Fibroblast of upper back skin (primary cell): ENCODE measurements at regions not wholly inside any gene's neighbourhood (a gene's known extent, or its start where the extent isn't known, plus 50 kb on each side); places are given as distances from the start of the nearest gene placed in this dataset.
A peak's percentile ranks its signal among the peaks of the same experiment; 100 is the strongest.
"Not testable (repeated sequence)": the region's sequence is repeated elsewhere in the genome, so short reads cannot be mapped to it uniquely, and the experiment has no call there.

ENCODE experiments used
- DNase-seq: peaks from one replicate; pipeline ENCODE4 v3.0.0-alpha.2; 2013

- no peak for DNase-seq
Measured at GRCh38 chr7:119643558-119643957, 629.4 kb upstream of the KCND2 start.

DNA sequence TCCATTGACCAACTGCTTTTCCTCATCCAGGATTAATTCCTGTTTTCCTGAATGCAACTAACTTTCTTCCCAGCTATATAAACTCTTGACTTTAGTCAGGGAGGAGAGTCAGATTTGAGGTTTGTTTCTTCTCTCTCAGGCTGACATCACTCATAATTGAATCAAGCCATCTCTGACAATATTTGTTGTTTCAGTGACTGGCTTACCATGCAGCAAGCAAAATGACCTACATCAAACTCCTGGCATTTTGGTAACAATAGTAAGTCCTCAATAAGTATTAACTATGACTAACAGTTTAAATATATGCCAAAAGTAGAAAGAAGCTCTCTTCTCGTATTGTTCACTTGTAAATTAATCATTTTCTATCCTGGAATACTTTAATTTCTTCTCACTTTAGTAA, 625.7 kb upstream of the KCND2 start:
- no peak for DNase-seq

- not testable (repeated sequence) for DNase-seq
Measured at GRCh38 chr7:119648752-119649151, 624.2 kb upstream of the KCND2 start.

- no peak for DNase-seq
Measured at GRCh38 chr7:119660080-119660479, 612.9 kb upstream of the KCND2 start.

GRCh38 chr7:119664601-119665000, 608.4 kb upstream of the KCND2 start:
- peak; percentile 86 for DNase-seq

- DNase-seq, result peak; percentile 9
Measured at GRCh38 chr7:119665796-119666195, 607.2 kb upstream of the KCND2 start.

GRCh38 chr7:119681336-119681735, 591.6 kb upstream of the KCND2 start:
- DNase-seq, result no peak

DNA sequence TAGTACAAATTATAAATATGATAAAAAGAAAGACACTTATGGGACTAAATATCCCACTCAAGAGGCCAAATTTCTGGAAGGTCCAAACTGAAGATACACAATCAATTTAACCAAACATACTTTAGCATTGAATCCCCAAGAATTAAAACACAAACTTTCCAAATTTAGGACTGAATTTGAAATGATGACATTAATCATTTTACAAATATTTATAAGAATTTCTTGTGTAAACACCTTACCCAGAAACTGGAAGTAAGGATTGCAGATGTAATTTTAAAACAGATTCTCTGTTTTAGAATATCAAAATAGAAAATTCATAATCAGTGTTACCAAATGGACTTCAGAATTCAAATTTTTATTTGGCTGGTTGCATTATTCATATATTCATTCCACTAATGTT, 588.2 kb upstream of the KCND2 start:
- no peak for DNase-seq

GRCh38 chr7:119685906-119686305, 587.1 kb upstream of the KCND2 start:
- DNase-seq, result peak; percentile 2

DNA sequence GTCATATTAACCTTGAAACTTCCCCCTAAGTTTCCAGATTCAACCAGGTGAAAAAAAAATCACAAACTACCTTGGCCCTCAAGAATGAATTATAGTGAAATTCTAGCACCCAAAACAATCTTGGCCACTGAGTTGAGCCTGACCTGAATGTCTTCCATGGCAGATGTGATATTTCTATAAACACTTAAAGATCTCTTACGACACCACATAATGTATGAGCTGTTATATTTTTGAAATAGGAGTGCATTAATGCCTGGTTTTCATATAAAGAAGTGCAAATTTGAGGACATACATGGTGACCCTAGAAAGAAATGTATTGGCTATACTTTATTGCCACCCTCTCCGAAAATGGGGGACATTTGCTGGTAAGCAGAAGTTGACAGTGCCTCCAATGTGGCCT, 584.1 kb upstream of the KCND2 start:
- no peak for DNase-seq

DNA sequence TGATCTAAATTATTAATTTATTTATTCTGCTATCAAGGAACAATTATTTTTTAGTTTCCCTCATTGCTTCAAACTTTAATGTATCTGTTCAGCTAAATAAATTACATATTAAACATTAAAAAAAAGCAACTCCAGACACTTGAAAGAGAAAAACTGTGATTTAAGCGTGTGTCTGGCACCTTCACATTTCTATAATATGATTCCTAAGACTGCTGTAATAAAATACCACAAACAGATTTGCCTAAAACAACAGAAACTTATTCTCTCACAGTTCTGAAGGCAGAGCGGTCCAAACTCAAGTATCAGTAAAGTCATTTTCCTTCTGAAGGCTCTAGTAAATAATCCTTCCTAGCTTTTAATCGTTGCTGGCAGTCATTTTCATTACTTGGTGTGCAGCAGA, 580.4 kb upstream of the KCND2 start:
- DNase-seq, result no peak

DNA sequence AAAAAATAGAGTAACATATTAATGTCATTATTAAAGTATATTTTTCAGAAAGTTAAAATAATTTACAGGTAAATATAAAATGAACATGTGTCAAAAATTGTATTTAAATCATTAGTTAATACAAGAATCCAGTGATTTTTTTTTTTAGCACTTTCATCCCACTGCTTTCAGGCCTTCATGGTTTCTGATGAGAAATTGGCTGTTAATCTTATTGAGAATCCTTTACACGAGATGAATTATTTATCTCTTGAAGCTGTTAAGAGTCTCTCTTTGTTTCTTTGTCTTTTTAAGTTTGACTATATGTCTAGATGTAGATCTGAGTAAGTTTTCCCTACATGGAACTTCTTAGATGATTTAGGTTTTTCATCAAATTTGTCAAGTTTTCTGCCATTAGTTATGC, 578.5 kb upstream of the KCND2 start:
- no peak for DNase-seq

DNA sequence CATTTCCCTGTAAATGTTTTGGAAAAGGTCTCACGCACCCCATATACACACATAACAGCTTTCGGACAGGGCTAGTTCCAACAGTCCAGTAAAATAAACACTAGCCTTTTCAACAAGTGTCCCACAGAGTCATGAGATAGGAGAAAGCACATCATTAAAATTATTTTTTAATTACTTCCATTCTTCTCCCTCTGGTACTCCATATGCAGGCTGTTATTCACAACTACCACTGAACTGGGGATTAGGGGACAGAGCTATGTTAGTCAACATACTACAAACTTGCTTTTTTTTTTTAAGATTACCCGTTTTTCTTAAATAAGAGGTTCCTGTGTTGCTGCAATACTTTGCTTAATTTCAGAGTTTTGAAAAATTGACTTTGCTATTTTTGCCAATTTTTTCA, 576.6 kb upstream of the KCND2 start:
- no peak for DNase-seq

DNA sequence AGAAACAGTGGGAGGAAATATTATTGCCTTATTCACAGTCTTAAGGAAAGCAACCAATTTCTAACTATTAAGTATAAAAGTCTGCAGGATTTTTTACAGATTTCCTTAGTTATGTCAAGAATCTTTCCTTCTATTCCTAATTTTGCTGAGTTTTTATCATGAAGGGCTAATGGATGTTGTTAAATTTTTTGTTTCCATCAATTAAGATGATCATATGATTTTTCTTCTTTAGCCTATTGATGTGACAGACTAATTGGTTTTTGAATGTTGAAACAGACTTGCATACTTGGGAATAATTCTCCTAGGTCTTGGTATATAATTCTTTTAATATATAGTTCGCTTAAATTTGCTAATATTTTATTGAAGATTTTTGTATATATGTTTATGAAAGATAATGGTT, 569.1 kb upstream of the KCND2 start:
- DNase-seq, result no peak

DNA sequence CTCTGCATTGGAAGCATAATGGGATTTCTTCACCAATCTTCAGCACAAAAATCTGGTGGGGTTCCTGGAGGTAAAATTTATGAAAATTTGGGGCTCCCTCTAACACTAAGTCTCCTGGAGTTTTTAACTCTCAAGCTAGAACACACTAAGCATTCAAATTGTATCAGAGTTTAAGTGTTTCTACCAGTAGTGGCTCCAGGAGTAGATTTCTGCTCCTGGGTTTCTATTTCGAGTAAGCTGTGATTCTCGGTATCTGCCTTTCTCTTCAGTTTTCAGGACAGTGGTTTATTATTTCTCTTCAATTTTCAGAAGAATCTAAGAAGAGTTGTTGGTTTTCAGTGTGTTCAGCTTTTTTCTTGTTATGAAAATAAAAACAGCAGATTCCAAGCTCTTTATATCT, 566.4 kb upstream of the KCND2 start:
- no peak for DNase-seq

DNA sequence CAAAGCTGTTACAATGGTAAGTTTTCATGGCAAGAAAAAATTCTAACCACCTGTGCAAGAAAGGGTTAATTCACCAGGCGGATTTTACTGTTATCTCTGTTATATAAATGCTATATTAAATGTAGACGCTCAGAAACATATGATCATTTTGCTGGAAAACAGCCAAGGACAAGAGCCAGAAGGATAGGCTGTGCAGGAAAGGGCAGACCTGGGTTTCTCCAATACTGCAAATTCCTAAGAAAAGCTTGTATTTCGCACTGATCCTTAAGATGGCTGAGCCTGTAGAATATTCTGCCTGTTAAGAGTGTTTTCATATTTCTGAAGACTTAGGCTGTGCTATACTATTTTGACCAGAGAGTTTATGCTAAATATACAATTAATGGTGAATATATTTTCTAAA, 564.1 kb upstream of the KCND2 start:
- peak; percentile 9 for DNase-seq

DNA sequence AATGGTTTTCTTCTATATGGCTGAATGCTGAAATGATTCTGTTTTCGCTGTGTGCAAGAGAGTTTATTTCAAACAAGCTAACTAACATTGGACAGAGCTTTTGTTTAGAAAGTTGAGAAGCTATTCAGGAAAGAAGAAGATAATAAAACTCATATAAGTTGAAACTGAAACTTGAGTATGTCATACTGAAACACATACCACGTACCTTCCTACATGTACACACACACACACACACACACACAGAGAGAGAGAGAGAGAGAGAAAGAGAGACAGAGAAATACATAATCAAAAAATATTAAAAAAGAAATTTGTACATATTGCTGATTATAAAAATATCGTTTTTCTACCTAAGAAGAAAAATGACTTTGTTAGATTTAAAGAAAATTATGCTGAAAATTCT, 561.9 kb upstream of the KCND2 start:
- DNase-seq, result no peak

- DNase-seq, result no peak
Measured at GRCh38 chr7:119712886-119713462, 560.0 kb upstream of the KCND2 start.

- no peak for DNase-seq
Measured at GRCh38 chr7:119713606-119714005, 559.4 kb upstream of the KCND2 start.

- peak; percentile 92 for DNase-seq
Measured at GRCh38 chr7:119720541-119720940, 552.4 kb upstream of the KCND2 start.

DNA sequence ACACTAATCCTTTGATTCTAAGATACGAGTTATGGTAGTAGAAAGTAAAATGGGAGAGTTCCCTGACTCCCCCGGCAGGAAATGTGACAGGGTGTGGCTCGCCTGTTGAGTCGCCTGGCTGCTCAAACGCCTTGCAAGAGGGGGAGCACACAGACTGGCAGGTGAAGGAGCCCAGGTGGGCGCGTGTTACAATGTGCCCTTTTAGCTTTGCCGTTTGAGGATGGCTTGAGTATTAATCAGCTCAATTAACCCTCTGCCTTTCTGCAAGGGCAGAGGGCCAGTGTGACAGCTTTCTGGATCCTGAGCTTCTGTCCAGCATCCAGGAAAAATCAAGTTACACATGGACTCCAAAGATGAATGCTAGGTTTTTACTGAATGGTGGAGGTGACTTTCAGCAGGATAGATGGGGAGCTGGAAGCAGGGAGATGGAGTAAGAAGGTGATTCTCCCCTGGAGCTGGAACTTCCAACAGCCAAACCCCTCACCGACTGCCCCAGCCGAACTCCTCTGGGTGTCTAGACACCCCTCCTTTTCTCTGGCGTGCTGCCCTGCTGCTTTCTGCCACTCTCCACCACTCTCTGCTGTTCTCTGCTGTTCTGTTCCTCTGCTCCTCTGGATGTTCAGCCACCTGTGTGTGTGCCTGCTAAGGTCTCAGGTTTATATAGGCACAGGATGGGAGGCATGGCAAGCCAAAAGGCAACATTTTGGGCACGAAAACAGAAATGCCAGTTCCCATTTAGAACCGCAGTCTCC, 548.8 kb upstream of the KCND2 start:
- no peak for DNase-seq

DNA sequence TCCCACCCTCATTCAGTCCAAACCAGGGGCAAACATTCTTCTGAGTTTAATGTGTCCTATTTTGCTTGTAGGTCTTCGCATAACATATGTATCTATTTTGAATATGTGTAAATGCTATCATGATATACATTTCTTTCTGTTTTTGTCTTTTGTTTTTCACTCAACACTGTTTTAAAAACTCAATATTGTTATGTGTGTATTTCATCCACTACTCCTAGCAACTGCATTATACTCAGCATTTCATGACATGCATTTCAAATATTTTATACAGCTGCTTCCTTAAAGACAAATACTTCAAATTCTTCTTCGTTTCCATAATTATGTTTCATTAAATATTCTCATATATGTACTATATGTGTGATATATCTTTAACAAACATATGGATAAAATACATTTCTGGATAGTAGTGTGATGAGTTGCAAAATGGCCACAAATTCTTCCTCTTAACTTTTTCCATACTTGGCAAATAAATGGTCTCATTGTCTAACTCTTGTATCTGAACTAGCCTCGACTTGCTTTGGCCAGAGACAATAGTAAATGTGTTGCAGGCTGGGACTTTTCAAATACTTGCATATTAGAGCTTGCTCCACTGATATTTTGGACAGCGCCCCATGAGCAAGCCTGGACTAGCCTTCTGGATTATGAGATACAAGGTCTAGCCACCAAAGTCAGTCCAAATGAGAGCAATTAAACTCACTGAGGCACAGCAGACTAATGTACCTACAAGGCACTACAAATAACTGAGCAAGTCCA, 539.7 kb upstream of the KCND2 start:
- DNase-seq, result peak; percentile 14

- no peak for DNase-seq
Measured at GRCh38 chr7:119737390-119737789, 535.6 kb upstream of the KCND2 start.

- DNase-seq, result not testable (repeated sequence)
Measured at GRCh38 chr7:119745280-119745679, 527.7 kb upstream of the KCND2 start.
